Gastrocnemius medialis (tissue), 4 donors: ENCODE measurements at regions not wholly inside any gene's neighbourhood (a gene's known extent, or its start where the extent isn't known, plus 50 kb on each side); places are given as distances from the start of the nearest gene placed in this dataset.
A peak's percentile ranks its signal among the peaks of the same experiment; 100 is the strongest.
"Not testable (repeated sequence)": the region's sequence is repeated elsewhere in the genome, so short reads cannot be mapped to it uniquely, and the experiment has no call there.

Experiments used
- ATAC-seq, 2 donors: fragments of 150-250 bp; one replicate each; pipeline ENCODE4 v1.9.1; 2016
- DNase-seq, 2 donors: peaks; one replicate each; pipeline ENCODE4 v3.0.0-alpha.2; 2019
- H3K27ac ChIP-seq, 4 donors: fragments of 200-600 bp; sonication (generic); 1 replicate in 1 of 4; 2 replicates in 3 of 4; pipeline ENCODE4 v1.5.1; 2016 to 2018; ENCODE audit warnings: mild to moderate bottlenecking in 2 of 4, moderate library complexity in 1 of 4
- H3K27me3 ChIP-seq, 3 donors: fragments of 200-600 bp; sonication (generic) in 2 of 3; 1 replicate in 1 of 3; 2 replicates in 2 of 3; pipeline versions ENCODE4 v1.5.1 to v1.6.0; 2016 to 2019; ENCODE audit warnings: mild to moderate bottlenecking in 1 of 3, moderate library complexity in 1 of 3
- H3K36me3 ChIP-seq, 2 donors: fragments of 200-600 bp; sonication (generic) in 1 of 2; one replicate each; pipeline ENCODE4 v1.5.1; 2017 to 2018
- H3K4me1 ChIP-seq, 2 donors: fragments of 200-600 bp; sonication (generic) in 1 of 2; one replicate each; pipeline ENCODE4 v1.5.1; 2016 to 2017; ENCODE audit warnings: mild to moderate bottlenecking in 2 of 2
- H3K4me3 ChIP-seq, 4 donors: fragments of 200-600 bp; sonication (generic) in 3 of 4; 1 replicate in 1 of 4; 2 replicates in 3 of 4; pipeline ENCODE4 v1.5.1; 2016 to 2019; ENCODE audit warnings: mild to moderate bottlenecking in 2 of 4
- H3K9me3 ChIP-seq, 3 donors: fragments of 200-600 bp; sonication (generic) in 2 of 3; 1 replicate in 1 of 3; 2 replicates in 2 of 3; pipeline ENCODE4 v1.5.1; 2016 to 2019
- POLR2A ChIP-seq, 2 donors: fragments of 450-650 bp; IDR thresholded peaks; one replicate each; pipeline ENCODE4 v1.6.1; 2017; ENCODE audit warnings: antibody characterized with exemption in 2 of 2, mild to moderate bottlenecking in 2 of 2, moderate library complexity in 2 of 2
- in situ Hi-C, 4 donors: fragments of 200-750 bp; cut with MboI; loops; one replicate each; pipeline versions ENCODE4 v1.15.0 to v1.8.0; 2017; ENCODE audit warnings: low sequenced_read_pairs in 4 of 4
- intact Hi-C: fragments of 100-400 bp; cut with DNase I; formaldehyde crosslinking; loops from one replicate; pipeline ENCODE4 v1.15.1; 2023; ENCODE audit warnings: low total_unique reads
- TF ChIP-seq, protein P1 (sequence below), 5 experiments: fragments of 450-650 bp in 3 of 5; fragments of 200-600 bp in 2 of 5; sonication (generic) in 2 of 5; IDR thresholded peaks in 4 of 5; conservative IDR thresholded peaks in 1 of 5; 1 replicate in 4 of 5; 2 replicates in 1 of 5; pipeline ENCODE4 v1.5.1; 2016 to 2019; ENCODE audit warnings: antibody characterized with exemption in 5 of 5, mild to moderate bottlenecking in 3 of 5, moderate library complexity in 3 of 5

DNA sequence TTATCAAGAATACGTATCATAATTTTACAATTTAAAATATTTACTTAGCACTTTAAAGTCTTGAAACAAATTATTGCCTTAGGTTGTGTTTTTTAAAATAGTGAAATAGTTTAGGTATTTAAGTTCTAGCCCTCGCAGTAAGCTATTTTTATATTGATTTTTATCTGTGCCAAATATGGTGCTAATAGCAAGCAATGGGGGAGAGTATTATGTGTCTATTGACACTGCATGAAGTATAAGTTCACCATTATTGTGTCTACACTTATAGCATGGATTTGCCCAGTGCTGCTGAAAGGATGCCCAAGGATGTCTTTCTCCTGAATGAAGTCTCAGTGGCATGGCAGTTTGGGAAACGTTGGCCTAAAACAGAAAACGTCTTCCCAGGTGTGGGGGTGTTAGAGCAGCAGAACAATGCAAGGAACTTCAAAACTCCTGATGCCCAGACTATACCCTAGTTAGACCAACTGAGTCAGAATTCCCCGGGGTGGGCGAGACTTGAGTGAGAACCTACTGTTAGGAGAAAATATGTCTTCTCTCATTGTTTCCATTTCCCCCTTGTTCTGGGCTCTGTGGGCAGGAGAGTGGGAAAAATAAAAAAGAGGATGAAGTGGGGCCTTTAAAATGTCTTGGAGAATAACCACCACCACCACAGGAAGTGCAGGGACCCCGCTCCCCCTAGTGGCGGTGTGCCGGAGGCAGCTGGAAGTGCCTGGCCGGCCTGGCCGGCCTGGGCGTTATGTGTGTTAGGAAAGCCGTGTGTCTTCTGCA lies 104.2 kb upstream of the SLC7A14 start:
- Histone ChIP-seq H3K27me3 (no peaks in the 10 kb centered on the region), H3K36me3 (no peaks in the 10 kb centered on the region), H3K9me3 (no peaks in the 10 kb centered on the region), H3K4me3 (no peak overlapping the region), H3K4me1 (peaks cover 0 to 7% of the 10 kb centered on the region in 2 donors), H3K27ac (no peak overlapping the region)
- intact Hi-C loops = loop anchor here (2.0 kb wide), 1 partner anchor 275 kb away; no protein-coding TSS in a partner anchor
- ATAC-seq (peak in 1 of 2 donors; percentile 65), DNase-seq (peak in 1 of 2 donors; percentile 38)
- in situ Hi-C loops = loop anchor here in 2 of 4 donors (5.0 to 25.0 kb wide), 3 partner anchors 278 to 378 kb away; partner anchors contain the start of gene CLDN11 (in 1 of the 2)
- no peak for TF ChIP-seq POLR2A (IDR thresholded peaks at IDR 0.05)
- TF ChIP-seq, protein P1, sequence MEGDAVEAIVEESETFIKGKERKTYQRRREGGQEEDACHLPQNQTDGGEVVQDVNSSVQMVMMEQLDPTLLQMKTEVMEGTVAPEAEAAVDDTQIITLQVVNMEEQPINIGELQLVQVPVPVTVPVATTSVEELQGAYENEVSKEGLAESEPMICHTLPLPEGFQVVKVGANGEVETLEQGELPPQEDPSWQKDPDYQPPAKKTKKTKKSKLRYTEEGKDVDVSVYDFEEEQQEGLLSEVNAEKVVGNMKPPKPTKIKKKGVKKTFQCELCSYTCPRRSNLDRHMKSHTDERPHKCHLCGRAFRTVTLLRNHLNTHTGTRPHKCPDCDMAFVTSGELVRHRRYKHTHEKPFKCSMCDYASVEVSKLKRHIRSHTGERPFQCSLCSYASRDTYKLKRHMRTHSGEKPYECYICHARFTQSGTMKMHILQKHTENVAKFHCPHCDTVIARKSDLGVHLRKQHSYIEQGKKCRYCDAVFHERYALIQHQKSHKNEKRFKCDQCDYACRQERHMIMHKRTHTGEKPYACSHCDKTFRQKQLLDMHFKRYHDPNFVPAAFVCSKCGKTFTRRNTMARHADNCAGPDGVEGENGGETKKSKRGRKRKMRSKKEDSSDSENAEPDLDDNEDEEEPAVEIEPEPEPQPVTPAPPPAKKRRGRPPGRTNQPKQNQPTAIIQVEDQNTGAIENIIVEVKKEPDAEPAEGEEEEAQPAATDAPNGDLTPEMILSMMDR (IDR thresholded peaks at IDR 0.05 in 4 of 5, conservative IDR thresholded peaks at IDR 0.05 in 1 of 5) = peak in 4 of 5 experiments; percentile 23 to 71 (median 53)

- no peak for TF ChIP-seq POLR2A (IDR thresholded peaks at IDR 0.05)
- TF ChIP-seq, protein P1 (IDR thresholded peaks at IDR 0.05 in 4 of 5, conservative IDR thresholded peaks at IDR 0.05 in 1 of 5) = no peak
- Histone ChIP-seq H3K27me3 (no peaks in the 10 kb centered on the region), H3K9me3 (no peaks in the 10 kb centered on the region), H3K4me1 (peaks cover 0 to 7% of the 10 kb centered on the region in 2 donors), H3K4me3 (no peak overlapping the region), H3K27ac (no peak overlapping the region), H3K36me3 (no peaks in the 10 kb centered on the region)
- intact Hi-C loops (no loop called here), in situ Hi-C loops (loop anchor here in 2 of 4 donors (25.0 kb wide), 2 partner anchors 277 to 377 kb away; partner anchors contain the start of gene CLDN11 (in 1 of the 2))
- DNase-seq (peak in 1 of 2 donors; percentile 22), ATAC-seq (peak in 1 of 2 donors; percentile 39)
These were observed 103.5 kb upstream of the SLC7A14 start for GRCh38 chr3:170689296-170689829.

DNA sequence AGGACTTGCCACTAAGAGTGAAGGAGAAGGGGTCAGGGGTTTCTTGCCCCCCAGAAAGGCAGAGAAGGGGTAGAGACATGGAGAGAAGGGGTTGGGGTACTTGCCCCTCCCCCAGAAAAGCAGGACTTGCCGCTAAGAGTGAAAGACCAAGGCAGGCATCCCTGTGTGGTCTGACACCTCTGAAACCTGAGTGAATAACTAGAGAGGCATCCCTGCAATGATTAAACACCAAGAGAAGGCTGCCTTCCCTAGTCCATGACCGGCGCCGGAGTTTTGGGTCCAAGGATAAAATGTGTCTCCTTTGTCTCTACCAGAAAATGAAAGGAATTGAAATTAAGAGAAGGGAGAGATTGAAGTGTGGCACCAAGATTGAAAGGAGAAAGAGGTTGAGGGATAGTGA lies 102.3 kb upstream of the SLC7A14 start:
- intact Hi-C loops = not testable (repeated sequence)
- in situ Hi-C loops = loop anchor here in 2 of 4 donors (25.0 kb wide), 2 partner anchors 276 to 376 kb away; partner anchors contain the start of gene CLDN11 (in 1 of the 2)

GRCh38 chr3:170680593-170680992 lies 94.7 kb upstream of the SLC7A14 start:
- TF ChIP-seq, protein P1 (IDR thresholded peaks at IDR 0.05 in 4 of 5, conservative IDR thresholded peaks at IDR 0.05 in 1 of 5) = no peak
- no peak for TF ChIP-seq POLR2A (IDR thresholded peaks at IDR 0.05)
- Histone ChIP-seq H3K4me1 (no peaks in the 10 kb centered on the region), H3K27ac (no peak overlapping the region), H3K4me3 (no peak overlapping the region), H3K36me3 (no peaks in the 10 kb centered on the region), H3K27me3 (no peaks in the 10 kb centered on the region), H3K9me3 (no peaks in the 10 kb centered on the region)
- intact Hi-C loops = no loop called here
- in situ Hi-C loops = loop anchor here in 2 of 4 donors (25.0 kb wide), 2 partner anchors 268 to 368 kb away; partner anchors contain the start of gene CLDN11 (in 1 of the 2)
- ATAC-seq (no peak), DNase-seq (no peak)

More for the DNA sequence above, 102.3 kb upstream of the SLC7A14 start:
- not testable (repeated sequence) for H3K4me3 ChIP-seq, DNase-seq, H3K4me1 ChIP-seq, H3K27me3 ChIP-seq, H3K9me3 ChIP-seq, H3K36me3 ChIP-seq, H3K27ac ChIP-seq, ATAC-seq

- H3K27me3 ChIP-seq = no peaks in the 10 kb centered on the region
- no peak overlapping the region for H3K27ac ChIP-seq
- intact Hi-C loops = no loop called here
- H3K4me1 ChIP-seq = no peaks in the 10 kb centered on the region
- in situ Hi-C loops = loop anchor here in 2 of 4 donors (25.0 kb wide), 2 partner anchors 267 to 367 kb away; partner anchors contain the start of gene CLDN11 (in 1 of the 2)
- ATAC-seq = no peak
- H3K9me3 ChIP-seq = no peaks in the 10 kb centered on the region
- no peak for DNase-seq
- TF ChIP-seq, protein P1 (IDR thresholded peaks at IDR 0.05 in 4 of 5, conservative IDR thresholded peaks at IDR 0.05 in 1 of 5) = no peak
- no peak for TF ChIP-seq POLR2A (IDR thresholded peaks at IDR 0.05)
- no peaks in the 10 kb centered on the region for H3K36me3 ChIP-seq
- no peak overlapping the region for H3K4me3 ChIP-seq
These were observed 93.3 kb upstream of the SLC7A14 start for GRCh38 chr3:170679190-170679589.
